HG03469 (cell line): ENCODE measurements at regions not wholly inside any gene's neighbourhood (a gene's known extent, or its start where the extent isn't known, plus 50 kb on each side); places are given as distances from the start of the nearest gene placed in this dataset.
"Not testable (repeated sequence)": the region's sequence is repeated elsewhere in the genome, so short reads cannot be mapped to it uniquely, and the experiment has no call there.

Experiments
- ATAC-seq: cut with Tn5 transposase; IDR thresholded peaks from one replicate; pipeline ENCODE4 v1.9.1; 2021; ENCODE audit warnings: mild to moderate bottlenecking, moderate library complexity, moderate number of reproducible peaks; ENCODE audit not compliant: unreplicated experiment

DNA sequence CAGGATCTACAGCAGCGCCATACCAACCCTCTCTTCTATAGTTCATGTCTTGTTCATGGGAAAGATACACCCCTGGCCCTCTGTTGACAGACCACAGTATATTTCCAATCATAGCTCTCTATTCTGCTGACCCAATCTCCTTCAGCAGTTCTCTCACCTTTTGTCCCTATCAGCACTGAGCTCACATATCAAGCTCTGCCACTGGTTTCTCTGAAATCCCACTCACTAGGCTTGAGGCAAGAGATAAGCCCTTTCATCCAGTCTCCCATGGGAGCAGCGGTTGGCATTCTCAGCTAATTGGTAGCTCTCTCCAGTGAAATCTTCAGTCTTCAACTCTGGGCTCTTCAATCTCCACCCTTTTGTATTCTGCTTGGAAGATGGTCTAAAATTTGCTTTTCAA lies 313.4 kb downstream of the GJA1 start:
- ATAC-seq: no peak

DNA sequence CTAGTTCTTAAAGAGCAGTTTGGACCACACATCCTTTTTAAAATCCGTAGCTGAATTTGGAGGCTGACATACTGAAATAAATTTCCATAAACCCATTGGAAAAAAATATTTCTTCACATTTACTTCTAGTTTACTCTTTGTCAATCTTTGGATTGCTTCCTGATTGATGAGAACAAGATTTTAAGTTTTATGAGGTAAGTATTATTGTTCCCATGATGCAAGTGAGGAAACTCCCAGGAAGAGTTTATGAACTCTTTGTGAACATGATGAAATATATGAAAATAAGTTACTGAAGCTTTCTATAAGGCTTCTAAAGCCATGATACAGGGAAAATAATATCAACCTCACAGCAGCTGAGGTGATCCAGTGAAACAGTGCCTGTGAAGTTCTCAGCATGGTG lies 320.0 kb downstream of the GJA1 start:
- no peak for ATAC-seq

- ATAC-seq: no peak
These were observed 321.2 kb downstream of the GJA1 start for GRCh38 chr6:121756666-121757065.

DNA sequence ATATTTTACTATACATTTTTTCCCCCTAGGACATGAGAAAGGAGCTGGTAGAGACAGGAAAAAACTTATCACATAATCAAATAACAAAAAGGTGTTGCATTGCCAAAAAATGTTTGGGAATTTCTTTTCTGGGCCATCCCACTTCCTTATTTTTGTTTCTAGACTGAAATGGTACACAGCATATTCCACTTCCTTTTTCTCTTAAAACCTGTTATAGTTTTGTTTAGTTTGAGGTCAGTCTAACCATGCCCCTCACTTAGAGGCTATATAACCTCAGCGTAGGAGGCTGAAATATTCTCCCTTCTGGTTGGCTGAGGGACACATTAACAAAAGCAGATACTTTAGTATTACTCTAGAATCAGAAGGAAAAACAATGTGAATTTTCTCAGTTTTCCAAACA lies 323.9 kb downstream of the GJA1 start:
- peak; percentile 40 for ATAC-seq

DNA sequence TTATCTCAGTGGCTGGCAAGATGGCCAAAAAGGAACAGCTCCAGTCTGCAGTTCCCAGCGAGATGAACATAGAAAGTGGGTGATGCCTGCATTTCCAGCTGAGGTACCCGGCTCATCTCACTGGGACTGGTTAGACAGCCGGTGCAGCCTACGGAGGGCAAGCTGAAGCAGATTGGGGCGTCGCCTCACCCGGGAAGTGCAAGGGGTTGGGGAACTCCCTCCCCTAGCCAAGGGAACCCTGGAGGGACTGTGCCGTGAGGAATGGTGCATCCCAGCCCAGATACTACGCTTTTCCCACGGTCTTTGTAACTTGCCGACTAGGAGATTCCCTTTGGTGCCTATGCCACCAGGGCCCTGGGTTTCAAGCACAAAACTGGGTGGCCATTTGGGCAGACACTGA lies 324.7 kb downstream of the GJA1 start:
- ATAC-seq: no peak

DNA sequence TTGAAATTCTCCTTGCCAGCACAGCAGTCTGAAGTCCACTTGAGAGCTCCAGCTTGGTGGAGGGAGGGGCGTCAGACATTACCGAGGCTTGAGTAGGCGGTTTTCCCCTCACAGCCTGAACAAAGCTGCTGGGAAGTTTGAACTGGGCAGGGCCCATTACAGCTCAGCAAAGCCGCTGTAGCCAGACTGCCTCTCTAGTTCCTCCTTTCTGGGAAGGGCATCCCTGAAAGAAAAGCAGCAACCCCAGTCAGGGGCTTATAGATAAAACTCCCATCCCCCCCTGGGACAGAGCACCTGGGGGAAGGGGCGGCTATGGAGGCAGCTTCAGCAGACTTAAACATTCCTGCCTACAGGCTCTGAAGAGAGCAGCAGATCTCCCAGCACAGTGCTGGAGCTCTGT lies 325.3 kb downstream of the GJA1 start:
- no peak for ATAC-seq

DNA sequence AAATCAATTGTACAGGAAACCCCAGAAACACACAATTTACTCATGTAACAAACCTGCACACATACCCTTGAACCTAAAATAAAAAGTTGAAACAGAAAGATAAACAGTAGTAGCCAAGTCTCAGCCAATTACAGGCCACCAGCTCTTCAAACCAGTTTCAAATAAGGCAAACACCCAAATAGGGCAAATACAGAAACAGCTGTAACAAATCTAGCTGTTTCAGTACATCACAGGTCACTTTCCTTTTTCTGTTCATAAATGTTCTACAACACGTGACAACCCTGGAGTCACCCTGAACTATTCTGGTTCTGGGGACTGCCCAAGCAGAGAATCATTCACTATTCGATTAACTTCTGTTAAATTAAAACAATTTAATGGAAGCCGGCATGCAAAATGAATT lies 329.0 kb downstream of the GJA1 start:
- no peak for ATAC-seq

DNA sequence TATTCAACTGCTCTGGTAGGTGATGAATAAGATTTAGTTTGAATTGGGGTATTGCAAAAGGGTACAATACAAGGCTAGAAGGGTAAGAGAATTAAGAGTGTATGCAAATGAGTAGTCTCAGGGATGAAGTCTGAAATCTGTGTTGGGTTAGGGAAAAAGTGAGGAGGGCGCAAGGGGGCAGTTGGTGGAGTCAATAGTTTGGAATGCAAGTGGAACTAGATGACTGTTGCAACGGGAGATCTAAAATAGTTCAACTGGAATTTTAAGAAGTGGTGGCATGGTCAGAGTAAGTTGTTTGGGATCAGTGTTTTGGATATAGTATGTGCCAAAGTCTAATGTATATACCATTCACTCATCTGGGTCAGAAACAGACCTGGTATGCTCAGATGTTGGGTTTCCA lies 329.6 kb downstream of the GJA1 start:
- no peak for ATAC-seq

DNA sequence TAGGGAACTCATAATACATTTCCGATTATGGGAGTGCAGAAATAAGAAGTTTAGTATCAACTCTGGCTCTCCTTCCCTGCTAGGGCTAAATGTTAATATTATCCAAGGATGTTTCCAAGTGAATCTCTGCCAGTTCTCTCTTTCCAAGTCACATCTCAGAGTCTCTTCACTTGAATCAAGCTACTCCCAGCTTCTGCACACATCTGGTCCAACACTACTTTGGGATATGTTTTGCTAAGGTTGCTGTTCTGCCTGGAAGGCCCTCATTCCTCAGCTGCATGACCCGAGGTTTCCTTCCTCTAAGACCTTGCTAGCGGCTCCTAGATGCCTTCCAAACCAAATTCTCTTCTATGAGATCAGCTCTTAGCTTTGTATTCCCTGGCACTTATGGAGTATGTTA lies 331.8 kb downstream of the GJA1 start:
- ATAC-seq: no peak

- ATAC-seq: no peak
These were observed 335.5 kb downstream of the GJA1 start for GRCh38 chr6:121770943-121771342.

- ATAC-seq: peak; percentile 45
These were observed 336.7 kb downstream of the GJA1 start for GRCh38 chr6:121771937-121772720.

- no peak for ATAC-seq
These were observed 340.6 kb downstream of the GJA1 start for GRCh38 chr6:121776054-121776453.

DNA sequence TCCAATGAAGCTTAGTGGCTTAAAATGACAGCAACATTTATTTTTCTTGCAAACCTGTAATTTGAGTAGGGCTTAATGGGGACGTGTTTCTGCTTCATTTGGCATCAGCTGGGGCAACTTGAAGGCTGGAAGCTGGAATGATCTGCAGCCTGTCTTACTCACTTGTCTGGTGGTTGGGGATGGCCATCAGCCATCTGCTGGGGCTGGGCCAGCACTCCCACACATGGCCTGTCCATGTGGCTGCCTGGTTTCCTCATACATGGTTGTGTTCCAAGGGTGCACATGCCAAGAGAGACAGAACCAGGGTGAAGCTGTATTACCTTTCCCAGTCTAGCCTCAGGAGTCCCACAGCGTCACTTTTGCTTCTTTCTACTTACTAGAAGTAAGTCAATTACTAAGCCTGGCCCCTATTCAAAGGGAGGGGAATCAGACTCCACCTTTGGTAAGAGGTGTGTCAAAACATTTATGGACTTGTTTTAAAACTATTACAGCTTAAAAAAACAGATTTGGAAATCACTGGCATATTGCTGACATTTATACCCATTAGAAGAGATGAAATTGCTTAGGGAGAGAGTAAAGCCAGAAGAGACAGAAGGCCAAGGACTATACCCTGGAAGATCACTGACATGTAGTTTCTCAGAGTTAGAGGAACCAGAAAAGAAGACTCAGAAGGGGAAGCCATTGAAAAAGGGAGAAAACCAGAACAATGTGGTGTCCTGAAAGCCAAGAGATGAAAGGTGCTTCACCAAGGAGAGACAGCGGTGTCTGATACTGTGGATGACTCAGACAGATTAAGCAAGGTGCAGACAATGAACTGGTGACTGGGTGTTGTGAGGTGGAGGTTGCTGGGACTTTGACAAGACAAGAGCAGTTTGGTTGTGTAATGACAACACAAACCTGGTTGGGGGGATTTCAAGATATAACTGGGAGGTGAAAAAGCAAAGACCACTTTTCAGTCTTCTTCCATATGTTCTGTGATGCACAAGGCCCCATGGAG lies 345.2 kb downstream of the GJA1 start:
- ATAC-seq: no peak

DNA sequence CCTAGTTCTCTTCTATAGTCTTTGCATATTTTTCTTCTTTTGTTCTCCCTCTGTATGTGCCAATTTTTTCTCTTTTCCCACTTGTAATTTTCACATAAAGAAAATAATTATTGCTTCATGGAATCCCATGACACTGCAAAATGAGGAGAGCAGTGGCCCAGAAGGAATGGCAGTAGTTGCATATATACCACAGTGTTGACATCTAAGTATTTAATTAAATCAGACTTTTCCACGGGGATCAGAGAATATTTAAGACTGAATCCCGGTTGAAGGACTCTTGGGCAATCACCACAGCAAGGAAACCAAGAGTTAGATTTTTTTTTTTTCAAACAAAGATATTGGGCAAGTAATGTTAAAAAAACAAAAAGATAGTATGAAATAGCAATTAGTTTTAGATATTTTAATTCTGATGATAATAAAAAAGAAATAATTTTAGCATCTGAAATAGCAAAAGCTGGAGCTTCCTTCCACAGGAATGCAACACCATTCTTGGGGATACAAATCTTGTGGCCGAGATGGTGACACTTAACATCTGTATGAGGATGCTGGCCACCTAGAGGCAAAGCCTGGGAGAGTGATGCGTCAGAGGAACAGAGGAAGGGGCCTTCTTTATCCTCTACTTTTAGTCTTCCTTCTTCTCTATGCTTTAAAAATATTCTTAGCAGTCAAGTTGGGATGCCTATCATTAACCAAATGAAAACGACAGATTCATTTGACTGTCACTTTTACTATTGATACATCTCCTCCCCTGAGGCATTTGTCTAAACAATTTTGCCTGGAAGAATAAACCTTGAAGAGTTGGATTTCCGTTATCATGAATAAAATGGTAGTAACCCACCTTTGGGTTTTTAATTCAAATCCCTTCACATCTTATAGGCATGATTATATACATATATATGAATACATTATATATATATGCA lies 356.2 kb downstream of the GJA1 start:
- no peak for ATAC-seq

DNA sequence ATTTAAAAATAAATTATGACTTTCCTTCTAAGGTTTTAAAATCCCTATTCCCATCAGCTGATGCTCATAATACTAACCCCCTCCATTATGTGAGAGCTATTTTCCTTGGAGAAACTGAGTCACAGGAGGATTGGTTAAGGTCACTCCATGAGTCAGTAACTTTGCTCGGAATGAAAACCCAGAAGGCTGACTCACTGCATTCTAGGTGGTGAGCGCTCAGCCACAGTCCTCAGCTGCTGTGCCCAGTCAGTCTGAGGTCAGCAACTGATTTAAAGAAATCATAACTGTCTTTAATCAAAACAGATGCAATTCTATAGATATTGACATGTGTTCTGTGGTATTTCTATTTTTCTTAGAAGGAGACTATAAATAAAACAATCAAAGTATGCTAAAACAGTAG lies 359.2 kb downstream of the GJA1 start:
- ATAC-seq: no peak

- ATAC-seq: not testable (repeated sequence)
These were observed 362.2 kb downstream of the GJA1 start for GRCh38 chr6:121797598-121797997.

DNA sequence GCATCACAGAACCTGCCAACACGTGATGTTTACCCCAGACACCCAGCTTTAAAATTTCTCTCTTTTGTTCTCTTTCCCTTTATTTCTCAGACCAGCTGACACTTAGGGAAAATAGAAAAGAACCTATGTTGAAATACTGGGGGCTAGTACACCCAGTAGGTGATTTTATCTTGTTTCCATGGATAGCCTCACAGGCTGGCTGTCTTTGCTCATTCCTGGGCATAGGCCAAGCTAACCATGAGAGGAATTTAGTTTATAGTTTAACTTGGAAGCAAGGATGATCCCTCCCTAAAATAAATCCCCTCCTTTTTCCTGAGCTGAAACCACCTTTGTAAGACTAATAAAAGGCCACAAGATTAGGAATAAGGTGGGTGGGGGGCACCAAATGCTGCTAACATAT lies 362.7 kb downstream of the GJA1 start:
- not testable (repeated sequence) for ATAC-seq

DNA sequence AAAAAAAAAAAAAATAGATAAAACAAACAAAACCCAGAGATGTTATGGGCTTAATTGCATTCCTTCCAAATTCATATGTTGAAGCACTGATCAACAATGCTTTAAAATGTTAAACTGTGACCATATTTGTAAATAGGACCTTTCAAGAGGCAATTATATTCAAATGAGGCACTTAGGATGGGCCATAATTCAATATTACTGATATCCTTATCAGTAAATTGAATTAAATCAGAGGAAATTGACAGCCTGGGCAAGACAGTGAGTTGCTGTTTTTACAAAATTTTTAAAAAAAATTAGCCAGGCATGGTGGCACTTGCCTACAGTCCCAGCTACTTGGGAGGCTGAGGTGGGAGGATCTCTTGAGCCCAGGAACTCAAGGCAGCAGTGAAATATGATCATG lies 364.1 kb downstream of the GJA1 start:
- no peak for ATAC-seq

GRCh38 chr6:121800047-121800446 lies 364.6 kb downstream of the GJA1 start:
- ATAC-seq: no peak

GRCh38 chr6:121806116-121806515 lies 370.7 kb downstream of the GJA1 start:
- no peak for ATAC-seq

DNA sequence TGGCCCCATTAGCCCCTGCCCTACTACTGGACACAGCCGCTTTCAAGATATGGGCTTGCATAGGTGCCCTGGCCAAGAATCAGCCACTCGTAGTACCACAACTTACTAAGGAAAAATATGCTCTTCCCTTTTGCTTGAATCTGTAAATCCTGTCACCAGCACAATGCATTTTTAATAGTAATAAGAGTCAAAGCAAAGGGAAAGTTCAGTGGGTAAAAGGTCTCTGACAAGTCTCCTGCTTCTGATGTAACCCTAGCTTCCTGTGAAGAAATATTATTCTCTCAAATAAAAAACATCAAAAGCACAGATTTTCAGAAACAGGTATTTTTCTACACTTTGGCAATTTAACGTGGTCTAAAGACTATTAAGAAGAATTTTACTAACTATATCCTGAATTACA lies 373.8 kb downstream of the GJA1 start:
- no peak for ATAC-seq
